A172 (cell line): ENCODE measurements at regions not wholly inside any gene's neighbourhood (a gene's known extent, or its start where the extent isn't known, plus 50 kb on each side); places are given as distances from the start of the nearest gene placed in this dataset.
A peak's percentile ranks its signal among the peaks of the same experiment; 100 is the strongest.
"Not testable (repeated sequence)": the region's sequence is repeated elsewhere in the genome, so short reads cannot be mapped to it uniquely, and the experiment has no call there.

ENCODE experiments used
- DNase-seq: peaks from one replicate; pipeline ENCODE4 v3.0.0-alpha.2; 2015; ENCODE audit warnings: low spot score

- DNase-seq: not testable (repeated sequence)
Measured at GRCh38 chr21:6093870-6094269, 4427.5 kb upstream of the TPTE start.

DNA sequence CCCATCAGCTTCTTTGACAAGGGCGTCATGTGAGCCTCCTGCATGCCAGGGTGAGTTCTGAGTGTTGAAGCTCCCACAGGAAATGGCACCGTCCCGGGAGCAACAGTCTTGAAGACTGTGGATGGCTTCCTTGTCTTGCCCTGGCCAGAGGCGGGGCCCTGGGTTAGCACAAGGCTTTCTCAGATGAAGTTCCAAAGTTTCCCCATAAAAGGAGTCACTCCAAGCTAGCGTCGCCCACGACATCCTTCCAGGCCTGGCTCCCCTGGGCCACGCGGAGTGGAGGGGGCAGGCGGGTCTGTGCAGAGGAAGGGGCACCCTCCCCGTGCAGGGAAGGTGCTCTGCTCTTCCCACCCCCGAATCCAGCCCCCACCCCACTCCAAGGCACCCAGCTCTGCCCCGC, 4426.1 kb upstream of the TPTE start:
- not testable (repeated sequence) for DNase-seq

GRCh38 chr21:6096560-6097424, 4424.6 kb upstream of the TPTE start:
- not testable (repeated sequence) for DNase-seq

GRCh38 chr21:6097736-6098135, 4423.6 kb upstream of the TPTE start:
- DNase-seq: not testable (repeated sequence)

DNA sequence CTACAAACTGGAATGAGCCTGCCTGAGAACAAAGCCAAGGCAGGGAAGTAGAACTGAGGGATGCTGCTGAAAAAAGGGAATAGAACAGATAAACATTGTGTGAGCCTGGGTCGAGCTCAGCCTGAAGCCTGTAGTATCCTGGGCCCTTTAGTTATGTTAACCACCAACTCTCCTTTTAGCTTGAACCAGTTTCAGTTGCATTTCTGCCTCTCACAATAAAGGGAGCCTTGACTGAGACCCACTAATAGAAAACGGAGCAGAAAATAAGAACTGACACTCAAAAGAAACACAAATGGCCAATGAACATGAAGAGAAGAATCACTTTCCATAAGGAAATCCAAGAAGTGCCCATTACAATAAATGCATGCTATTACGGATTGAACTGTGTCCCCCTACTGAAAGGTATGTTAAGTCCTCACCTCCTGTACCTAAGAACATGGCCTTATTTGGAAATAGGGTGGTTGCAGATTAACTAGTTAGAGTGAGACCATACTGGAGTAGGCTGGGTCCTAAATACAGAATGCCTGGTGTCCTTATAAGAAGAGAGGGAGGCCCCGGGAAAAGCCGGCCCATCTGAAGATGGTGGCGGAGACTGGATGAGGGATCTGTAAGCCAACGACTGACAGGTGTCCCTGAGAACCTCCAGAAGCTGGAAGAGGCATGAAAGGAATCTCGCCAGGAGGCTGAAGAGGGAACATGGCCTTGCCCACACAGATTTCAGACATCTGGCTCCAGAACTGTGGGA, 4423.0 kb upstream of the TPTE start:
- not testable (repeated sequence) for DNase-seq

DNA sequence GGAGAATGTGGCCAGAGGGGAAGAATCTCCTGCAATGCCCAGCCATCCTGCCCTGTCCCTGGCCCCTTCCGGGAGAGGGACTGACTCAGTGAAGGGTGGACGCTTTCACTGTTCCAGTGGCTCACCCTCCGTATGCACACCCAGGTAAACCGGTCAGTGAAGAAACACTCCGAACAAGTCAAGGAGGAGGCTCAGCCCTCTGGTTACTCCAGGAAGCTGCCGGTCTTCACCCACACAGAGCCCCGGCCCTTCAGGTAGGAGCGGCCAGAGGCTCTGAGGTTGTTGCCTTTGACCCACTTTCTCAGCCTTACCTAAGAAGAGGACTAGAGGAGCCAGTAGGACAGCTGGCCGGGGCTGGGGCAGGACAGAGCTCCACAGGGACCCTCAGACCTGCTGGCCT, 4419.8 kb upstream of the TPTE start:
- not testable (repeated sequence) for DNase-seq

DNA sequence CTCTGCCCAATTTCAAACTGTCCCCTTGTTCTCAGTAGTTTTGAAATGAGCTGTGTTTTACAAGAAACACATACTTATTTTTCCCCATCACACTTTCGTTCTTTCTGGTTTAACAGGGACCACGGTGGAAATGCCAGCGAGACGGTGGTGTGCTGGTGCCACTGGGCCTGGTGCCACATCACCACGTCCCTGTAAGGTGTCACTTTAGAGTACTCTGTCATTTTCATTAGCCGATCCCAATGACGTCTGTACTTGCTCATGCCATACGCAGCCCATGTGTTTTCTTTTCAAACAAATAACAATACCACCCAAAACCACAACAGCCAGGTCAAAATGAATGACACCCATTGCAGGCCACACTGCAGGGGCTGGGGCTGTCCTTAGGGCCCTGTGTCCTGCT, 4416.8 kb upstream of the TPTE start:
- not testable (repeated sequence) for DNase-seq

- DNase-seq: not testable (repeated sequence)
Measured at GRCh38 chr21:6106686-6107567, 4414.5 kb upstream of the TPTE start.

GRCh38 chr21:6108894-6109293, 4412.5 kb upstream of the TPTE start:
- DNase-seq: not testable (repeated sequence)

DNA sequence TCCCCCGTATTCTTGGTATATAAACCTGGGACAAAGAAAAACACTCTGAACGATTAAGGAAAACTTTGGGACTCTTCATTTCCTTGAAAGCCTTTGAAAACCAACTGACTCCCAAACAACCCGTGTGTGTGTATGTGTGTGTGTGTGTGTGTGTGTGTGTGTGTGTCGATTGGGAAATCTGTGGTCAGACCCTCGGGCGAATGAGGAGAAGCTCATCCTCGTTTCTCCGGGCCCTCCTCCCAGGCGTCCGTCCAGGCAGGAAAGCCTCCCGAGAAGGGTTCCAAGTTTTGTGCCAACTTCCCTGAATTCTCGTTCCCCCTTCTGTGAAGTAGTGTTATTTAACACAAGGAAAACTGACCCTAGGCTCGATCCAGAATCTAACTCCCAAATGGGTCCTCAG, 4411.6 kb upstream of the TPTE start:
- DNase-seq: peak; percentile 0

DNA sequence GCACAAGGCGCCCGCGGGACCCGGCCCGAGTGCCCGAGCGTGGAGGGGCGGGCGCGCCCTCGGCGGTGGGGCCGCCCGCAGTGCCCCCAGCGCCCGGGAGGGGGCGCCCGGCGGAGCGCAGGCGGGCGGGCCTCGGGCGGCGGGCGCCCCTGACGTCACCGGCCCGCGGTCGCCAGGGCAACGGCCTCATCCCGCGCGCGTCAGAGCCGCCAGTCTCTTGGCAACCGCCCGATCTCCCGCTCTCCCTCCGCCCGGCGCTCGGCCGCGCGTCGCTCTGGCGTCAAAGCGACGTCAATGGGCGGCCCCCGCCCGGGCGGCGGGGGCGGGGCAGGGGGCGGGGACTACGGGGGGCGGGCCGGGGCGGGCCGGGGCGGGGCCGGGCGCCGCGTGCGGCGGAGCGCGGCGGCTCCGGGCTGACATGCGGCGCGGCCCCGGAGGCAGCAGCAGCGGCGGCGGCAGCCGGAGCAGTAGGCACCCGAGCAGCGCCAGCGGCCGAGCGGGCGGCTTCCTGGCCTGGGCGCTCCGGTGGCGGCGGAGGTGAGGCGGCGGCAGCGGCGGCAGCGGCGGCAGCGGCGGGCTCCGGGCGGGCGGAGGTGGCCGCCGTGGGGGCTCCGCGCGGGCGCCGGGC, 4410.6 kb upstream of the TPTE start:
- DNase-seq: not testable (repeated sequence)

DNA sequence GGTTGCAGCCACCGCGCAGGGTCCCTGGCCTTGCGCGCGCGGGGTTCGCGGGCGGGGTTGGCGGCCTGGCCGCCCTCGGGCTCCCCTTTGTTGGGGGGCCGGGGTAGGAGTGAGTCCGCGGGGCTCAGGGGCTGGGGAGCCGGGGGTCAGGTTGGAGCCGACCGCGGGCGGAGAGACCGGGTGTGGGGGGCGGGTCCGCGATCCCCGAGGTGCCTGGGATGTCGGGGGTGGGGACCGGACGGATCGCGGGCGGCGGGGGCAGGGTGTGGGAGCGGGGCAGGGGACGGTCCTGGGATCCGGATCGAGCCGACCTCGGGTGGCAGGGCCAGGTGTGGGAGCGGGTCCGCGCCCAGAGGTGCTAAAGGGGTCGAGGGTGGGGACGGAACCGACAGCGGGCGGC, 4410.0 kb upstream of the TPTE start:
- DNase-seq: not testable (repeated sequence)

- not testable (repeated sequence) for DNase-seq
Measured at GRCh38 chr21:6118336-6118735, 4403.0 kb upstream of the TPTE start.

GRCh38 chr21:6120863-6121262, 4400.5 kb upstream of the TPTE start:
- DNase-seq: not testable (repeated sequence)

- not testable (repeated sequence) for DNase-seq
Measured at GRCh38 chr21:6122629-6123028, 4398.8 kb upstream of the TPTE start.

DNA sequence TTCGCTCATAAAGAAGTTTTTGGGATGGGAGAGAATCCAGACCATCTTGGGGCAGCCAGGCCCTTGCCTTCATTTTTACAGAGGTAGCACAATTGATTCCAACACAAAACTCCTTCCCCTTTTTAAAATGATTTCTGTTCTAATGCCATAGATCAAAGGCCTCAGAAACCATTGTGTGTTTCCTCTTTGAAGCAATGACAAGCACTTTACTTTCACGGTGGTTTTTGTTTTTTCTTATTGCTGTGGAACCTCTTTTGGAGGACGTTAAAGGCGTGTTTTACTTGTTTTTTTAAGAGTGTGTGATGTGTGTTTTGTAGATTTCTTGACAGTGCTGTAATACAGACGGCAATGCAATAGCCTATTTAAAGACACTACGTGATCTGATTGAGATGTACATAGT, 4398.2 kb upstream of the TPTE start:
- not testable (repeated sequence) for DNase-seq

GRCh38 chr21:6125549-6126240, 4395.7 kb upstream of the TPTE start:
- not testable (repeated sequence) for DNase-seq

DNA sequence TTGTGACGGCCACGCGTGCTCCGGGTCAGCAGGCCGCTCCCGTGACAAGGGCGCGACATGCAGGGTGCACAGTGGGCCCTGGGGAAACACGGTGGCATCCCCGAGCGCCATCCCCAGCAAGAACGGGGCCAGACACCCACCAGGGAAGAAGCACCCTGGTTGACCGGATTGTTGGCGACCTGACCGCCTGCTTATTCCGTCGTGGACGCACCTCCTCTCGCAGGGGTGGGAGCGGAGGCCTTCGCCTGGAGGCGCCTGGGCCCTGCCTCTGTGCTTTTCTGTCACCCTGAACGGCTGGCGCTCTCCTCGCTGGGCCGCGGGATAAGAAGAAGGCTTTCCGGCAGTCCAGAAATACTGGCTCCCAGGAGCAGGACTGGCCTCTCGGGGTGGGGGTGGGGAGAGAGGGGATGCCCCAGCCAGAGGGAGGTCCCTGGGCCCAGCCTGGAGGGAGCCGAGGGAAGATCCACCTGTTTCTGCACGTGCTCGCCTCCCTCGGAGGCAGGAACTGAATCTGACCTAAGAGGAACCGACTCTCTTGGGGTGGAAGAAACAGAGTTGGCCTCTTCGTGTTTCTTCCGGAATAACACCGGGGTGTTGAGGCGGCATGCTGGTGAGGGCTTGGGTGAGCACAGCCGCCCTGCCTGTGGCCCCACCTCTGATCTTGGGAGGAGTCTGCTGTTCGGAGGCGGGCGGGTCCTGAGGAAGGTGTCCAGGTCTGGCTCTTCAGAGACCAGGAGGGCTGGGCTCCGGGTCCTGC, 4394.2 kb upstream of the TPTE start:
- DNase-seq: not testable (repeated sequence)

DNA sequence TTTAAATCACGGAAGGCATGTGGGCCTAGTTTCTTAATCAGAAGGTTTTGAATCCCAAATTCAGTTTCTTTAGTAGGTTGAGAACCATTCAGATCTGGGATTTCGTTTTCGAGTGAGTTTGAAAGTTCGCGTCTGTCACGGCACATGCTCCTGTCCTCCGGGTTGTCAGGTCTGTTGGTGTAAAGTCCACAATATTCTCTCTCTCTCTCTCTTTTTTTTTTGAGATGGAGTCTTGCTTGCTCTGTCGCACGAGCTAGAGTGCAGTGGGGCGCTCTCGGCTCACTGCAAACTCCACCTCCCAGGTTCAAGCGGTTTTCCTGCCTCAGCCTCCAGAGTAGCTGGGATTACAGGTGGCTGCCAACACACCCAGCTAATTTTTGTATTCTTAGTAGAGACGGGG, 4390.6 kb upstream of the TPTE start:
- DNase-seq: not testable (repeated sequence)

GRCh38 chr21:6133373-6133772, 4388.0 kb upstream of the TPTE start:
- DNase-seq: not testable (repeated sequence)
